Heart left ventricle (tissue), 16 donors: ENCODE measurements at regions not wholly inside any gene's neighbourhood (a gene's known extent, or its start where the extent isn't known, plus 50 kb on each side); places are given as distances from the start of the nearest gene placed in this dataset.

Experiments
- ATAC-seq, 4 donors: fragments of 200-7000 bp; cut with Tn5 transposase; one replicate each; pipeline ENCODE4 v1.9.1; 2020 to 2022; ENCODE audit warnings: moderate library complexity in 4 of 4, mild to moderate bottlenecking in 3 of 4, moderate number of reproducible peaks in 1 of 4
- DNase-seq, 5 donors: peaks; one replicate each; pipeline ENCODE4 v3.0.0-alpha.2; 2020
- H3K27ac ChIP-seq, 12 donors: fragments of 200-600 bp; sonication (generic) in 4 of 12; one replicate each; pipeline versions ENCODE4 v1.5.0 to v1.8.0; 2016 to 2022; ENCODE audit warnings: mild to moderate bottlenecking in 2 of 12
- H3K27me3 ChIP-seq, 9 donors: fragments of 200-600 bp; sonication (generic) in 2 of 9; one replicate each; pipeline versions ENCODE4 v1.5.1 to v1.8.0; 2016 to 2022; ENCODE audit warnings: mild to moderate bottlenecking in 3 of 9
- H3K36me3 ChIP-seq, 9 donors: fragments of 200-600 bp; sonication (generic) in 2 of 9; one replicate each; pipeline versions ENCODE4 v1.5.0 to v1.8.0; 2018 to 2022; ENCODE audit warnings: mild to moderate bottlenecking in 2 of 9
- H3K4me1 ChIP-seq, 12 donors: fragments of 200-600 bp; sonication (generic) in 4 of 12; one replicate each; pipeline versions ENCODE4 v1.5.0 to v1.8.0; 2016 to 2022; ENCODE audit warnings: mild to moderate bottlenecking in 3 of 12
- H3K4me3 ChIP-seq, 12 donors: fragments of 200-600 bp; sonication (generic) in 4 of 12; one replicate each; pipeline versions ENCODE4 v1.5.0 to v1.8.0; 2017 to 2022; ENCODE audit warnings: mild to moderate bottlenecking in 9 of 12, moderate library complexity in 4 of 12
- H3K9me3 ChIP-seq, 12 donors: fragments of 200-600 bp; sonication (generic) in 4 of 12; one replicate each; pipeline versions ENCODE4 v1.5.0 to v1.8.0; 2016 to 2022; ENCODE audit warnings: mild to moderate bottlenecking in 1 of 12
- POLR2A ChIP-seq, 2 donors: fragments of 450-650 bp; IDR thresholded peaks; one replicate each; pipeline ENCODE4 v1.6.1; 2017; ENCODE audit warnings: antibody characterized with exemption in 2 of 2, mild to moderate bottlenecking in 2 of 2, moderate library complexity in 2 of 2
- WGBS, 4 donors: extraction: QIAGEN DNeasy Blood & Tissue Kit in 2 of 4; methylation state at CpG; one replicate each; pipeline versions ENCODE4 v1.1.5 to v1.1.7; 2013 to 2018; 5-methylcytosine and 5-hydroxymethylcytosine counted together
- intact Hi-C, 10 donors: fragments of 100-400 bp; cut with DNase I; formaldehyde crosslinking; loops; one replicate each; pipeline versions ENCODE4 v1.11.1 to v1.14.2; 2022
- TF ChIP-seq, protein P1 (sequence below), 12 donors: fragments of 200-600 bp; sonication (generic) in 4 of 12; IDR thresholded peaks; one replicate each; pipeline versions ENCODE4 v1.5.0 to v1.8.0; 2018 to 2022; ENCODE audit warnings: antibody characterized with exemption in 12 of 12, mild to moderate bottlenecking in 5 of 12
- donor health status: ischemic (EF 13 %, LVEDD 7.1; RV severe dilation, severe dysfunction).
- donor health status: healthy with polysubstance abuse.
- donor health status: DM: no; HTN: yes; CAD: no.
- donor health status: DM: no; HTN: no; CAD: no.
- donor health status: ischemic (EF 25% LVEDD 6.9; RV normal size, moderate dysfunction).
- donor health status: ischemic (EF 25% LVEDD 5.7; RV mildly dilated, moderate dysfunction).
- donor health status: healthy.
- donor health status: DM: yes; HTN: yes; CAD: no.
- donor health status: ischemic (EF 35%, LVEDD 5.7; RV mildly dilated, moderate dysfunction).
- donor health status: nonischemic (EF 11% LVEDD 7.7; RV severe dilation, severe dysfunction).
- donor health status: DM: yes; HTN: yes; CAD: no.
- donor health status: PGD.
- donor health status: ischemic (EF 29% LVEDD 5.4; RV normal size, mild dysfunction).
- donor health status: nonischemic (EF 23%, LVEDD 6.1; RV moderate dilation, normal function).

DNA sequence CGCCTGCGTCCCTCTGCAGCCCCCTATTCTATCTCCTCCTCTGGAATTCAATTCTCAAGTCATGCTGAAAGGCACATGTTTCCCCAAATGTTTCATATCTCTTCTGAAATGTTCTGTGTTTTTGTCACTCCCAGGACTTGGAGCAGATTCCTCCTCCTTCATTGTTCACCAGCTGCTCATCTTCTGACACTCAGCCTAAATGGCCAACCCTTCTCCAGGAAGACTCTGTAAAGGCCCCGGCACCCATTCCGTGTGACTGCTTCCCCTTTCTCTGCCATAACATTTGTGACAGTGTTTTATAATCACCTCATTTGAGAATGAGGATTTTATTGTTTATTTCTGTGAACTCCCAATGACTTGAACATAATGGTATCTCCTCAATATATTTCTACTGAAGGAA lies 170.8 kb upstream of the ADAMTS16 start:
- DNase-seq = no peak
- H3K27me3 ChIP-seq = no peaks in the 10 kb centered on the region
- no peaks in the 10 kb centered on the region for H3K36me3 ChIP-seq
- TF ChIP-seq, protein P1, sequence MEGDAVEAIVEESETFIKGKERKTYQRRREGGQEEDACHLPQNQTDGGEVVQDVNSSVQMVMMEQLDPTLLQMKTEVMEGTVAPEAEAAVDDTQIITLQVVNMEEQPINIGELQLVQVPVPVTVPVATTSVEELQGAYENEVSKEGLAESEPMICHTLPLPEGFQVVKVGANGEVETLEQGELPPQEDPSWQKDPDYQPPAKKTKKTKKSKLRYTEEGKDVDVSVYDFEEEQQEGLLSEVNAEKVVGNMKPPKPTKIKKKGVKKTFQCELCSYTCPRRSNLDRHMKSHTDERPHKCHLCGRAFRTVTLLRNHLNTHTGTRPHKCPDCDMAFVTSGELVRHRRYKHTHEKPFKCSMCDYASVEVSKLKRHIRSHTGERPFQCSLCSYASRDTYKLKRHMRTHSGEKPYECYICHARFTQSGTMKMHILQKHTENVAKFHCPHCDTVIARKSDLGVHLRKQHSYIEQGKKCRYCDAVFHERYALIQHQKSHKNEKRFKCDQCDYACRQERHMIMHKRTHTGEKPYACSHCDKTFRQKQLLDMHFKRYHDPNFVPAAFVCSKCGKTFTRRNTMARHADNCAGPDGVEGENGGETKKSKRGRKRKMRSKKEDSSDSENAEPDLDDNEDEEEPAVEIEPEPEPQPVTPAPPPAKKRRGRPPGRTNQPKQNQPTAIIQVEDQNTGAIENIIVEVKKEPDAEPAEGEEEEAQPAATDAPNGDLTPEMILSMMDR (IDR thresholded peaks at IDR 0.05) = no peak
- TF ChIP-seq POLR2A (IDR thresholded peaks at IDR 0.05) = no peak
- intact Hi-C loops = loop anchor here in 1 of 10 donors (10.0 kb wide), 1 partner anchor 1215 kb away; no protein-coding TSS in a partner anchor
- H3K4me3 ChIP-seq = no peak overlapping the region
- no peaks in the 10 kb centered on the region for H3K9me3 ChIP-seq
- H3K4me1 ChIP-seq = no peaks in the 10 kb centered on the region
- ATAC-seq = no peak
- H3K27ac ChIP-seq = no peak overlapping the region
- WGBS, 4 donors = 77 to 84% (median 80%) methylated on average over 4 of the region's 4 CpGs

DNA sequence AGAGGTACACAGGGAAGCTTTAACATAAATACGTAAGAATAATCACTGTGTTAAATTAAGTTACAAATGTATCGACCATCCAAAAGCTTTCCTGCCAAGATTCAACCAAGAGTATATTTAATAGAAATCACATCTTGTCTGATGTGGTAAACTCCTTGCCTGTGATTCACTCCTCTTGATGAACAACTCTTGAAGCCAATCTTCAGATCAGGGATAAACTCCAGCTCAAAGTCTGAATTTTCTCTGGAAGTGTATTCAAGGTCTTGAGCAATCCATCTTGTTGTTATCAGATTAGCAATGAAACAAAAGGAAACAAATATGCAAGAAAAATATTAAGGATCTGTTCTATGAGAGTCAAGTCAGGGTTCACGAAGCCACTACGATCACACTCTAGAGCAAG lies 170.0 kb upstream of the ADAMTS16 start:
- ATAC-seq (no peak), DNase-seq (no peak)
- Histone ChIP-seq H3K9me3 (no peaks in the 10 kb centered on the region), H3K4me1 (no peaks in the 10 kb centered on the region), H3K36me3 (no peaks in the 10 kb centered on the region), H3K27ac (no peak overlapping the region), H3K27me3 (no peaks in the 10 kb centered on the region), H3K4me3 (no peak overlapping the region)
- TF ChIP-seq, protein P1 (IDR thresholded peaks at IDR 0.05) = no peak
- no peak for TF ChIP-seq POLR2A (IDR thresholded peaks at IDR 0.05)
- intact Hi-C loops = no loop called here
- 88 to 92% (median 89%) methylated on average over 4 of the region's 4 CpGs for WGBS, 4 donors

DNA sequence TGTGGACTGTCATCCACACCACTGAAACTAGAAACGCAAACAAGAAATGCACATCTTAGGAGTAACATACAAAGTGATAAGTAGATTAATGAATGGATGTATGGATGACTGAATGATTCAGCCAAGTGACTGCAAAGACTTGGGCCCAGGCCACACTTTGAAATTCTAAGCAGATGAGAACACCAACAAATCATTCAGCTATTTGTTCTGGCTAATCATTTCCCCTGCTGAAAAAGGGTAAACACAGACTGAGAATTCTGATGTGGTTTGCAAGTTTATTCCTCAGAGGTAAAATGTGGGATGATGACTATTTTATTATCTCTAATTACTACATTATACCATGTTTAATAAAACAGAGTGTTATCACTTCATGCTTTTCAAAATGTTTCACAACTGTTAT lies 163.2 kb upstream of the ADAMTS16 start:
- H3K36me3 ChIP-seq = no peaks in the 10 kb centered on the region
- peaks cover 0 to 6% (median 0%) of the 10 kb centered on the region in 12 donors for H3K4me1 ChIP-seq
- WGBS, 4 donors = 67 to 80% (median 70%) methylated on average over 1 of the region's 1 CpG
- H3K27ac ChIP-seq = no peak overlapping the region
- no peak for DNase-seq
- no peak overlapping the region for H3K4me3 ChIP-seq
- intact Hi-C loops = no loop called here
- no peak for ATAC-seq
- H3K27me3 ChIP-seq = peaks cover 0 to 4% (median 0%) of the 10 kb centered on the region in 9 donors
- H3K9me3 ChIP-seq = no peaks in the 10 kb centered on the region
- TF ChIP-seq POLR2A (IDR thresholded peaks at IDR 0.05) = no peak
- TF ChIP-seq, protein P1 (IDR thresholded peaks at IDR 0.05) = no peak

DNA sequence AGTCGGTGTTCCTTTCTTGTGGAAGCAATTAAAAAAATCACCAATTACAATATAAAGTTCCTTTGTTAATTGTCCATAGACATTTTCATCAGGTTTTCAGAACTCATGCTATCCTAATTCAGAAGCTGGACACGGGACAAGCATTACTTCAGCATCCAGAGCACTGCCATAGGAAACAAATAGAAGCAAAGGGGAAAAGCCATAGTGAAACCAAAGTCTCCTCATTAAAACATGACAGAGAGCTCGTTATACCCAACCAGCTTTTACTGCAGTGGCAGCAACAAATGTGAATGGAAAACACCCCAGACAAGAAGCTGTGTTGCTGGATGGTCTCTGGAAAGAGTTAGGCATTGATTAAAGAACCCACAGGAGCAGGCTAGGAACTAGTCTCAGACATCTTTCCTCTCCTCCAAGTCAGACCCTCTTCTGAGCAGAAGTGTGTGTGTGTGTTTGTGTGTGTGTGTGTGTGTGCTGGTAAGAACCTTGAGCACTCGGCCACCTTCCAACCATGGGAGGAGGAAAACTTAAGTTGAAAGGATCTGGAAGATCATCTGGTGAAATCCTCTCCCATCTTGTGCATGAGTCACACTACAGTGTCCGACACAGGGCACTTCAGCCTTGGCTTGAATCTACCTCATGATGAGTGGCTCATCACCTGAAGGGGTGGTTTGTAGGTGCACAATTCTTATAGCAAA lies 162.6 kb upstream of the ADAMTS16 start:
- intact Hi-C loops = no loop called here
- Histone ChIP-seq H3K4me3 (no peak overlapping the region), H3K9me3 (no peaks in the 10 kb centered on the region), H3K4me1 (peaks cover 0 to 6% (median 0%) of the 10 kb centered on the region in 12 donors), H3K36me3 (no peaks in the 10 kb centered on the region), H3K27me3 (peaks cover 0 to 4% (median 0%) of the 10 kb centered on the region in 9 donors), H3K27ac (no peak overlapping the region)
- 36 to 62% (median 53%) methylated on average over 5 of the region's 5 CpGs for WGBS, 4 donors
- TF ChIP-seq, protein P1 (IDR thresholded peaks at IDR 0.05) = no peak
- no peak for TF ChIP-seq POLR2A (IDR thresholded peaks at IDR 0.05)
- no peak for DNase-seq
- ATAC-seq = no peak
